ENCODE measurements at regions not wholly inside any gene's neighbourhood (a gene's known extent, or its start where the extent isn't known, plus 50 kb on each side); places are given as distances from the start of the nearest gene placed in this dataset.

DNA sequence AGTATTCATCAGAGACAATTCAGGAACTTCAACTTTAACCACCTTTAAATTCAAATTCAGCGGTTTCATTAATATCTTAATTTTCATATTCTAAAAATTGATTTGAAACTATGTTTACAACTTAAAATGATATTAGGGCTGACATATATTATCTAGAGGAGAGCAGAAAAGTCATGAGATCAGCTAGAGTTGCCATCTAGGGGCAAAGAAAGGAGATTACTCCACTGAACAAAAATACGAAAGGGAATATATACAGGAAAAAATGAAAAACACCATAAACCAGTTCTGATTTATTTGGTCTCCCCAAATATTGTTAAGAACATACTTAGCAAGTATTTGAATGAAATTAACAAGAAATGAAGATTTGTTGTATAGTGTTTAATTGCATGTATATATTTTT lies 946.3 kb downstream of the DTWD2 start:
- Mint-ChIP-seq H3K9me3 (no peaks in the 10 kb centered on the region), H3K27ac (no peak overlapping the region), H3K4me1 (no peaks in the 10 kb centered on the region), H3K36me3 (ENCODE audit: low read depth) (no peaks in the 10 kb centered on the region), H3K4me3 (no peak overlapping the region), H3K27me3 (no peaks in the 10 kb centered on the region)
- intact Hi-C loops (cut with micrococcal nuclease) = no loop called here
- no peak for DNase-seq
- ChIA-PET POLR2A (no interaction called here), CTCF (no interaction called here)
- no peak for TF ChIP-seq CTCF (IDR thresholded peaks at IDR 0.05)
- no peak for ATAC-seq (ENCODE audit: low read depth)

GRCh38 chr5:118040496-118040895 lies 947.9 kb downstream of the DTWD2 start:
- TF ChIP-seq CTCF (IDR thresholded peaks at IDR 0.05) = no peak
- Mint-ChIP-seq H3K4me3 (no peak overlapping the region), H3K27me3 (no peaks in the 10 kb centered on the region), H3K36me3 (ENCODE audit: low read depth) (no peaks in the 10 kb centered on the region), H3K27ac (no peak overlapping the region), H3K4me1 (no peaks in the 10 kb centered on the region), H3K9me3 (no peaks in the 10 kb centered on the region)
- ATAC-seq (ENCODE audit: low read depth) (no peak), DNase-seq (no peak)
- CTCF ChIA-PET = no interaction called here
- intact Hi-C loops (cut with micrococcal nuclease) = no loop called here
- POLR2A ChIA-PET = no interaction called here

GRCh38 chr5:118033686-118034338 lies 954.5 kb downstream of the DTWD2 start:
- CTCF ChIA-PET = no interaction called here
- POLR2A ChIA-PET = no interaction called here
- intact Hi-C loops (cut with micrococcal nuclease) = no loop called here
- Mint-ChIP-seq H3K9me3 (peaks cover 2% of the 10 kb centered on the region), H3K27ac (no peak overlapping the region), H3K4me1 (no peaks in the 10 kb centered on the region), H3K36me3 (ENCODE audit: low read depth) (no peaks in the 10 kb centered on the region), H3K4me3 (no peak overlapping the region), H3K27me3 (no peaks in the 10 kb centered on the region)
- ATAC-seq (ENCODE audit: low read depth) (no peak), DNase-seq (no peak)
- no peak for TF ChIP-seq CTCF (IDR thresholded peaks at IDR 0.05)

DNA sequence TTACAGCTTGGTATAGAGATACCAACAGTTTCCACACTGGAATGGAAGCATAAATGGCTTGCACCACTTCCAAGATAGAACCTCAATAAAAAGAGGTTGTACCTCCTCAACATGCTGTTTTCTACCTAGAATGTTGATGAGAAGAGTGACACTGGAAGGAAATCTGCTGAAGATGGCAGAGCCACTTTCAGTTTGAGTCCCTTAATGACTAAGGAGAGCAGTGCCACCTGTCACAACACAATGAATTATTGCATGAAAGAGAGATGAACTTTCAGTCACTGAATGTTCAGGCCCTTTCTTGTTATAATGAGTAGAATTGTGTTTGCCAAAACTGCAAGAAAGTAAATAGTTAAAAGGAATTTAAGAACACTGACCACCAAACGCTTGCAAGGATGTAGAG lies 958.5 kb downstream of the DTWD2 start:
- intact Hi-C loops (cut with micrococcal nuclease) = no loop called here
- POLR2A ChIA-PET = no interaction called here
- no peaks in the 10 kb centered on the region for H3K36me3 Mint-ChIP-seq (ENCODE audit: low read depth)

GRCh38 chr5:118022062-118022461 lies 966.3 kb downstream of the DTWD2 start:
- DNase-seq (no peak), ATAC-seq (ENCODE audit: low read depth) (no peak)
- Mint-ChIP-seq H3K9me3 (no peaks in the 10 kb centered on the region), H3K4me1 (no peaks in the 10 kb centered on the region), H3K27me3 (no peaks in the 10 kb centered on the region), H3K4me3 (no peak overlapping the region), H3K27ac (no peak overlapping the region), H3K36me3 (ENCODE audit: low read depth) (no peaks in the 10 kb centered on the region)
- CTCF ChIA-PET = no interaction called here
- intact Hi-C loops (cut with micrococcal nuclease) = no loop called here
- no peak for TF ChIP-seq CTCF (IDR thresholded peaks at IDR 0.05)
- POLR2A ChIA-PET = no interaction called here

More for the DNA sequence above, 958.5 kb downstream of the DTWD2 start:
- Mint-ChIP-seq H3K27me3 (no peaks in the 10 kb centered on the region), H3K4me1 (no peaks in the 10 kb centered on the region), H3K27ac (no peak overlapping the region), H3K4me3 (no peak overlapping the region), H3K9me3 (peaks cover 2% of the 10 kb centered on the region)
- no peak for TF ChIP-seq CTCF (IDR thresholded peaks at IDR 0.05)
- ATAC-seq (ENCODE audit: low read depth) (no peak), DNase-seq (no peak)
- CTCF ChIA-PET = no interaction called here

Data from activated B cell treated with CpG ODN at 0.5 μM for 24 hours (primary cell).